CD4-positive, alpha-beta T cell treated with Interleukin-15 for 4 hours (primary cell): ENCODE measurements at regions not wholly inside any gene's neighbourhood (a gene's known extent, or its start where the extent isn't known, plus 50 kb on each side); places are given as distances from the start of the nearest gene placed in this dataset.

Experiments used
- DNase-seq: peaks from one replicate; pipeline ENCODE4 v3.0.0-alpha.2; 2020; ENCODE audit warnings: low spot score

- DNase-seq, result no peak
These were observed 78.7 kb upstream of the ATP2B2 start for GRCh38 chr3:10583798-10584708.

DNA sequence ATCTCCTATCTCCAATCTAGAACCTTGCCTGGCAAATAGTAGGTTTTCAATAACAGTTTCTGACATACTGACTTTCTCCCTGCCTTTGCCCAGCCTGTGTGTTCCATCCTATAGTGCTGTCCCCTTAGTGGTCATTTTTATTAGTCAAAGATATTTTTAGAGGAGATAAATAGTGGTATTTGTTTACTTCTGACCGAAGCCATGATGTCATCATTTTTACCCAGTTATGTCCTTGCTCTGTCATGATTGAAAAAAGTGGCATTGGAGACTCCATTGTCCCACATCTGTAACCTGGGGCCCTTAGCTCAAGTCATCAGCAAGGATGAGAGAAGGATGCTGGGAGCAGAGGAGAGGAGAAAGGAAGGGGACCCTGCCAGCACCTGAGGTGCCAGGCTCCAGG is 80.6 kb upstream of the ATP2B2 start:
- no peak for DNase-seq

DNA sequence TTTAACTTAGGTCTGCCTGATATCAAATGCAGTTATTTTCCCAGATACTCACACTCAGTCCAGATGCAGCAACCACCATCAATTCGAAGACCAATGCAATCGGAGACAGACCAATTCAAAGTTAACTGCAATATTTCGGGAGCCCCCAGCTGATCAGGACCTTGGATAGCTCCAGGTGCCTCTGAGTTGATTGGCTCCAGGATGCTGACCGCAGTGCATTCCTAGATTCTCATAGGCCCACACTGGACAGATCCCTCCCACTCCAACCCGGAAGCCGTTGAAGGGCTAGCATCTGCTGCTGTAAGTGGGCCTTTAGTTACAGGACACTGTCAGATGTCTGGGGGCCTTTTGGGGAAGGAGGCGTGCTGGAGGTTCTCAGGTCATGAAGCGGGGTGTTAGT is 89.5 kb upstream of the ATP2B2 start:
- peak; percentile 20 for DNase-seq

DNA sequence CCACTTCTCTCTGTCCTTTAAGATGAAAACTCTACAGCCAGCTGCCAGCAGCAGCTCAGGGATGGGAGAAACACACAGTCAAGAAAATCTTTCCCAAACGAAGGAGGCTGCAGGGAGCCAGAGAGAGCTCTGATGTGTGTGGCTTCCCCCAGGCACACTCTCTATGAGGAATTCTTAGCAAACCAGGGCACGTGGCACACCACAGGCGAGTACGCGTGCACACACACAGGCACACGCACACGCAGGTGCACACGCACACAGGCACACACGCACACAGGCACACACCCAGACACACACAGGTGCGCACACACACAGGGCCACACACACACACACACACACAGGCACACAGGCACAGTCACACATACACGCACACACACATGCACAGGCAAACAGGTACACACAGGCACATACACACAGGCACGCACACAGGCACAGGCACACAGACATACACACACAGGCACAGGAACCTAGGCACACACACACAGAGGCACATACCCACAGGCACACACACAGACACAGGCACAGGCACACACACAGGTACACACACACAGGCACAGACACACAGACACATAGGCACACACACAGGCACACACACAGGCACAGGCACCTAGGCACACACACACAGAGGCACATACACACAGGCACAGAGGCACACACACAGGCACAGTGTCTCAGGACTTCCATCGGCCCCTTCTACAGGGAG is 91.5 kb upstream of the ATP2B2 start:
- DNase-seq, result no peak

DNA sequence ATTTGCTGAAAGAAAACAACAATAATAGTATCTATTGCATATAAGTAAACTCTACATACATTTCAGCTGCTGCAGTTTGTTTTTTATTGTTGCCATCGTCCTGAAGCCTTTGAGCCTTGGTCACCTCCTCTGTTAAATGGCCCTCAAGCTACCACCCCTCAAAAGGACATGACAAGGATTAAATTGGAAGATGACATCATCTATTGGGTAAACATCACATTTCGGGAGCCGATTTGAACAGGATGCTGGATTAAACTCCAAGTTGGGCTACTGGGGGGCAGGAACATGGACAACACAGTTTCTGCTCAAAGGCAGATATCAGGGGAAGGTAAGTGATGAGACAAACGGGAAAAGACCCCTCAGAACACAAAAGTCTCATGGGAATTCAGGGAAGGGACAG is 92.3 kb upstream of the ATP2B2 start:
- DNase-seq, result no peak

GRCh38 chr3:10599017-10599416 is 93.6 kb upstream of the ATP2B2 start:
- DNase-seq, result no peak

DNA sequence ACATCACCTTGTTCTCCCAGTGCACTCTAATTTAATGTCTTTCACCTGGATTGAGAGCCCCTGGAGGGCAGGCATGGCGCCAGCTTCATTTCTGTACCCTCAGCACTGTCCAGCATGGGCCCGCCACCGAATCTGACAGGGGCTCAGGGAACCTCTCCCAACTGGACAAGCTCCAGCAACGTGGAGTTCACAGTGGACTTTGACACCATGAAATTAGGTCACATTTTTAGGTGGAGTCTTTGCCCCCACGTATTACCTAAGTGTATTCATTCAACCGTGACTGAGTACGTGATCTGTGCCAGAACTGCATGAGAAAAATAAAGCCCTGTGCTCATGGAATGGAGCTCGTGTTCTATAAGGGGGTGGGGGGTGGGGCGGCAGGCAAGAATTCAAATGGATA is 94.1 kb upstream of the ATP2B2 start:
- DNase-seq, result no peak

GRCh38 chr3:10600296-10600714 is 94.9 kb upstream of the ATP2B2 start:
- no peak for DNase-seq

DNA sequence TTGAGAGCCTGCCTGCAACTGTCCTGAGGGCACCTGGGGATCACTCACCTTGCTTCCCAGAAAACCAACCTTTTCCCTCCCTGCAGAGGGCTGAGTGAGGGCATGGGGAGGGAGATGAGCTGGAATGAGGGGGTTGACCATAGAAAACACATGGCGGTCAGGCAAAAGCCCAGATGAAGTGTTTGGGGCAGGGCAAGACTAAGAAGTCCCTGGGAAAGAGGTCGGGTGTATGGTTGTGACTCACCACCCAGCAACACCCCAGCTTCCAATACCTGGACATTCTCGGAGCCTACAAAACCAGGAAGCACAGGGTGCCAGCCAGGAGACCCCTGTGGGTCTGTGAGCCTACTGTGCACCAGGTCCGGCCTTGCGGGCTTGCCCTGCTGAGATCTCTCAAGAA is 95.3 kb upstream of the ATP2B2 start:
- DNase-seq, result no peak

- DNase-seq, result no peak
These were observed 95.9 kb upstream of the ATP2B2 start for GRCh38 chr3:10601151-10601856.

DNA sequence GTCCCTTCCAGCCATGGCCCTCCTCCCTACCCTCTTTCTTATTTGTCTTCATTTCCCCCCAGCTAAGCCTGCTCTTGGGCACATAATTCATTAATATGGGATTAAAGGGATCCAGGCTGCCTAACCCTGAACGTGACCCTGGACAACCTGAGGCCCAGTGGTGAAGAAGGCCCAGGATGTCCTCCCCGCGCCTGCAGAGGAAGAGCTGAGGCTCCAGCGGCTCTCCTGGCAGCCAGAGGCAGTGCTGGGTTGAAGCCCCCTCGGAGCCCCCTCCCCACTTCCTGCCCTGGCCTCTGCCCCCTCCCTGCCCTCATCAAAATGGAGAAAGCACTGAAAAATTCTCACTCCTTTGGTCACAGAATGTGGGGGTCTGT is 96.5 kb upstream of the ATP2B2 start:
- no peak for DNase-seq

DNA sequence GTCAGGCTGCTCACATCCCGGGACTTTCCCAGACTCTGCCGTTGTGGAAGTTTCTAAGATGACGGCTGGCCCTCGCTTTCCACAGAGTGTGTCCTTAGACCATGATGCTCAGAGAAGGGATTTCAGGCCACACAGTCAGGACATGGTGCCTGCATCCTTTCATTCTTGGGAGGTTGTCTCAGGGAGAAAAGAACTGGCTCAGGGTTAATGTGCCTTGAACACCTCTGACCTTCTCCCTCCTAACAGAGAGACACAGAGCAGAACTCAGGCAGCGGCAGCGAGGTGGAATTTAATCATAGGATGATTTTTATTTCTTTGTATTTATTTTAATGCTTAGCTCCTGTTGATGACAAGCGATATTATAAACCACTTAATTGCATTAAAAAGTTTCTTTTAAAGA is 96.9 kb upstream of the ATP2B2 start:
- no peak for DNase-seq

DNA sequence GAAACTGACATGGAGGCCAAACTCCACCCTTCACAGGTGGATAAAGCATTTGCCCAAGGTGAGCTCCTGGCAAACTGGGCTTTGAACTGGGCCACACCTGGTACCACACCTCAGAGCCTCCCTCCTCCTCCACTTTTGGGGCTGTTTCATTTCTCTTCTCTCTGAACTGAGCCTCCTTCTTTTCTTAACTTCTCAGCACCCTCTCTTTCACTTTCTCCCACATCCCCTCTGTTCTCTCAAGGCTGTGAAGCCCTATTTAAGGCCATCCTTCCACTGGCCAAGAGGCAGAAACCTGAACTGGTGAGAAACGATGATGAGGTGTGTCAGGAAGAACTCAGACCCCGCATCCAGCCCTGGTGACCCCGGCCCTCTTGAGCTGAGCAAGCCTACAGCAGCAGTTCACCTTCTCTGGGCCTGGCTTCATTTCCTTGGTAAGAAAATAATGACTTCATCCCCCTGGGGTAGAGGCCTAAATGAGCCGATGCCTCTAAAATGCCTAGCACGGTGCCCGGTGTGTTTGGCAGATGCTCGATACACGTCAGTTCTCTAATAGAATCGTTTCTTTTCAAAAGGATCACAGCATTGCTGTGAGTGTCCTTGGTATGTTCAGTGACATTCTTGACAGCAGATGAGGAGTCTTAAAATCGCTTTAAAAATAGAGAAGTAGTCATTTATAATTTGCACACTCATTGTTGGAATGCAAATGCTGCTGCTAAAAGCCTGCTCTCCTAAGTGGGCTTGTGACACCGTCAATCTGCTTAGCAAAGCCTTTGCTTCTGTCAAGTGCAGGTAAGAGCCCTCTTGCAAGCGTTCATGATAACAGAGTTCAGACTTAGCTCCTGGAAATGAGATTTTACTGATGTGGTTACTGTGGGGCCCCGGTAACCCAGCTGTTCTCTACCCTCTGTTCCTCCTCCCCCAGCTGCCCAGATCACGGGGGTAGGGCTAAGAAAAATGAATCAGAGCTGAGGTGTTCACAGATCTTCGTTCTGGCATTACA is 97.7 kb upstream of the ATP2B2 start:
- peak; percentile 82 for DNase-seq

DNA sequence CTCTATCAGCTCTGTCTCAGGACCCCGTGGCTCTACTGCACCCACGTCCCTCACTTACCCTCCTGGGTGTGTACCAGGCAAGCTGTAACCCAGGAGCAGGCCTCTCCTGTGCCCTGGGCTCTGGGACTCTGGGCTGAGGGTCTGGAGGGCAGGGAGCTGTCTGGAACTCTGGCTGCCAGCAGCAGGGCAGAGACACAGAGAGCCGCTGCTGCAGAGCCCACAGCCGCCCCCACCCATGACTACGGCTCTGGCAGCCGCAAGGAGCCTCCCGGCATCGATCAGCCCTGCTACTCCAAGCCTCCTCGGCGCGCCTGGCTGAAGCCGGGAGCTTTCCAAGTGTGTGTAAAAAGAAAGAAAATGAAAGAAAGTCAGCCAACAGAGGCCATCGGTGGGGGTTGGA is 103.7 kb upstream of the ATP2B2 start:
- DNase-seq, result no peak

- no peak for DNase-seq
These were observed 108.8 kb upstream of the ATP2B2 start for GRCh38 chr3:10614168-10614567.

- DNase-seq, result no peak
These were observed 110.3 kb upstream of the ATP2B2 start for GRCh38 chr3:10615715-10616114.

DNA sequence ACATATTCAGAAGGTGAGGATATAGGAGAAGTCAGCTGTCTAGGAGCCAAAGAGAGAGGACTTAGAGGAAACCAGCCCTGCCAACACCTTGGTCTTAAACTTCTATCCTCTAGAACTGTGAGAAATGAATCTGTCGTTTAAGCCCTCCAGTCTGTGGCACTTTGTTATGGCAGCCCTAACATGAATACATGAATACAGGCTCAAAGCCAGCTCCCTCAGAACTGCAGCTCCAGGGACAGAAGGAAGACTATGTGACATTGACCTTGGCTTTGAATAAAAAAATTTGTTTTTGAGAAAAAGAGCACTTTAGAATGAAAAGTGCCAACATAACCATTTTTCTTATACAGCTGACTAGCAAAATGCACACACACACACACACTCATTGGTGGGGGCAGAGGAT is 110.9 kb upstream of the ATP2B2 start:
- DNase-seq, result no peak

DNA sequence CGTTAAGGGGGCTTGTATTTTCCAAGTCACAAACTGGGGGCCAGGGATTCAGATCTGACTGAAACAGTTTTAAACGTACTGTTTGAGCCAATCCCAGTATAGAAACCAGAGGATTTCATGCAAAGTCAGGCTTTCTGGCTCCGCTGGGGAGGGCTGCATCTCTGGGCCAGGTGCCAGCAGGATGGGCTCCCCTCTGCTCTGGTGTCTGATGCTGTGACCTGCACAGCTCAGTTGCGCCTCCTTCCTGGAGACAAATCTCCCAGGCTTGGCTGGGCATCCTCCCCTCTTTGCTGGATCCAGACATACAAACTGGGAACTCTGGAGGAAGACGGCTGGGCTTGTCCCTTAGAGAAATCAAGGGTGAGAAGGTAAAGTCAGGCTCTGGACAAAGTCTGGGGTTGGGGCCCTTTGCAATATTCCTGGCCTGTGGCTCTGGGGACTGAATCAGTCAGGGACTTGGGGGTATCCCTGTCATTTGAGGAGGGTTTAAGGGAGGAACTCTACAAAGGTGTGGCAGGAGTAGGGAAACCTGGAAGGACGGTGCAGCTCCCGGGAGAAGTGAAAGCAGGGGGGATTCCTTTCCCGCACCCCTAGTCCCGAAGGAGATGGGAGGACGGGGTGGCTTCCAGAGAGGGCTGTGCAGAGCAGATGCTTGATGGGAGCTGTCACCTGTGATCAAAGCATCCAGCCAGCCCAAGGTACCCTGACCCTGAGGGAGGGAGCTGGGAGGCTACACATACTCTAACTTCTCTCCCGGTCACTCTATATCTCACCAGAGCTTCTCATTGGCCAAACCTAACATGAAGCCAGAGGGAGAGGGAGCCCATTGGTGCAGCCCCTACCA is 114.8 kb upstream of the ATP2B2 start:
- DNase-seq, result no peak

DNA sequence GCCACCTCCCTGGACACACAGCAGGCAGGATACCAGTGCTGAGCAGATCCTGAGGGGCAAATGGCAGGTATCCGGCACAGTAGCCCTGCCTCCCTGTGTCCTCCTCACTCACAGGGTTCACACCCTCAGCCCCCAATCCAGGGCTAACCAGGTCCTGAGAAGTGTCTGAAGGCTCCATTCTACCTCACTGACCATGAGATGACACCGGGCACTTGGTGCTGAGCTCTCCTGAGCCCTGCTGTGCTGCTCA is 115.4 kb upstream of the ATP2B2 start:
- no peak for DNase-seq

- no peak for DNase-seq
These were observed 118.3 kb upstream of the ATP2B2 start for GRCh38 chr3:10623578-10624275.
